ENCODE measurements at regions not wholly inside any gene's neighbourhood (a gene's known extent, or its start where the extent isn't known, plus 50 kb on each side); places are given as distances from the start of the nearest gene placed in this dataset.
"Not testable (repeated sequence)": the region's sequence is repeated elsewhere in the genome, so short reads cannot be mapped to it uniquely, and the experiment has no call there.

DNA sequence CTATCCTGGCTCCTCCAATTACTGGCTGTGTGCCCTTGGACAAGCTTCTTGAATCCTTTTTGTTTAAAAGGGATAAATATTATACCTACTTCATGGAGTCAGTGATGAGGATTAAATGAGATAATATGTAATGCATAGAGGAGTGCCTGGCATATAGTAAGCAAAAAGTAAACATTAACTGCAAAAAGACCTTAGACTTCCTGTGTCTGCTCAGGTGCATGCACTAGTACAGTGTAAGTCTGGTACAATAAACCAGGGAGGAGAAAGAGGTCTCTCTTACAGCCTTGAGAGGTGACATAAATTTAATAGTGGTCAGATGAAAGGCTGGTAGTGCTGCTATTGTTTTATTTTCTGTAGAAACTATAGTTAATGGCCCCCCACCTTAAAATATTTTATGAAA is 305.2 kb upstream of the MIS18BP1 start:
- Histone ChIP-seq H3K4me1 (ENCODE audit: insufficient read depth) (no peaks in the 10 kb centered on the region), H3K9me3 (no peaks in the 10 kb centered on the region), H3K27ac (no peak overlapping the region), H3K36me3 (no peaks in the 10 kb centered on the region), H3K27me3 (no peaks in the 10 kb centered on the region), H3K4me3 (no peak overlapping the region)
- no peak for TF ChIP-seq EP300 (IDR thresholded peaks at IDR 0.05)
- TF ChIP-seq, protein P1, sequence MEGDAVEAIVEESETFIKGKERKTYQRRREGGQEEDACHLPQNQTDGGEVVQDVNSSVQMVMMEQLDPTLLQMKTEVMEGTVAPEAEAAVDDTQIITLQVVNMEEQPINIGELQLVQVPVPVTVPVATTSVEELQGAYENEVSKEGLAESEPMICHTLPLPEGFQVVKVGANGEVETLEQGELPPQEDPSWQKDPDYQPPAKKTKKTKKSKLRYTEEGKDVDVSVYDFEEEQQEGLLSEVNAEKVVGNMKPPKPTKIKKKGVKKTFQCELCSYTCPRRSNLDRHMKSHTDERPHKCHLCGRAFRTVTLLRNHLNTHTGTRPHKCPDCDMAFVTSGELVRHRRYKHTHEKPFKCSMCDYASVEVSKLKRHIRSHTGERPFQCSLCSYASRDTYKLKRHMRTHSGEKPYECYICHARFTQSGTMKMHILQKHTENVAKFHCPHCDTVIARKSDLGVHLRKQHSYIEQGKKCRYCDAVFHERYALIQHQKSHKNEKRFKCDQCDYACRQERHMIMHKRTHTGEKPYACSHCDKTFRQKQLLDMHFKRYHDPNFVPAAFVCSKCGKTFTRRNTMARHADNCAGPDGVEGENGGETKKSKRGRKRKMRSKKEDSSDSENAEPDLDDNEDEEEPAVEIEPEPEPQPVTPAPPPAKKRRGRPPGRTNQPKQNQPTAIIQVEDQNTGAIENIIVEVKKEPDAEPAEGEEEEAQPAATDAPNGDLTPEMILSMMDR (IDR thresholded peaks at IDR 0.05) = no peak
- no peak for TF ChIP-seq POLR2A (IDR thresholded peaks at IDR 0.05)
- DNase-seq = no peak
- intact Hi-C loops (cut with DNase I) = no loop called here

DNA sequence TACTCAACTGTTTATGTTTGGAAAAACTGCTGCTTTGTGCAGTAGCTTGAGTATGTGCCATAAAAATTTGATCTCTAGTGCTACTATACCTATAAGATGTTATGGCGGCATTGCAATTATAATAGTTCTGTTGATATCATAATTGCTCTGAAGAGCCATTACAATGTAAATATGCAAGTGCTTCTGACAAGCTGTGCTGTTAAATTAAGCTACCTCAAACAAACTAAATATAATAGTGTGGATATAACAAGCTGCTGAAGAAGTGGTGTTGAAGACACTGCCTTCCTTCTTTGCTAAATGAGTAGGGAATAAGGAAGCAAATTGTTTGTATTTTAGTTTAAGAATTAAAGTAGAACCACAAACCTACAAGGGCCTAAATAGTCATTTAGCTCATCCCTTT is 301.0 kb upstream of the MIS18BP1 start:
- no peak for TF ChIP-seq EP300 (IDR thresholded peaks at IDR 0.05)
- TF ChIP-seq, protein P1 (IDR thresholded peaks at IDR 0.05) = no peak
- TF ChIP-seq POLR2A (IDR thresholded peaks at IDR 0.05) = no peak
- DNase-seq = no peak
- Histone ChIP-seq H3K27me3 (no peaks in the 10 kb centered on the region), H3K27ac (no peak overlapping the region), H3K9me3 (no peaks in the 10 kb centered on the region), H3K4me3 (no peak overlapping the region), H3K4me1 (ENCODE audit: insufficient read depth) (no peaks in the 10 kb centered on the region), H3K36me3 (no peaks in the 10 kb centered on the region)
- intact Hi-C loops (cut with DNase I) = no loop called here
- 60 to 92% (median 74%) methylated on average over 1 of the region's 1 CpG for WGBS, 3 donors

DNA sequence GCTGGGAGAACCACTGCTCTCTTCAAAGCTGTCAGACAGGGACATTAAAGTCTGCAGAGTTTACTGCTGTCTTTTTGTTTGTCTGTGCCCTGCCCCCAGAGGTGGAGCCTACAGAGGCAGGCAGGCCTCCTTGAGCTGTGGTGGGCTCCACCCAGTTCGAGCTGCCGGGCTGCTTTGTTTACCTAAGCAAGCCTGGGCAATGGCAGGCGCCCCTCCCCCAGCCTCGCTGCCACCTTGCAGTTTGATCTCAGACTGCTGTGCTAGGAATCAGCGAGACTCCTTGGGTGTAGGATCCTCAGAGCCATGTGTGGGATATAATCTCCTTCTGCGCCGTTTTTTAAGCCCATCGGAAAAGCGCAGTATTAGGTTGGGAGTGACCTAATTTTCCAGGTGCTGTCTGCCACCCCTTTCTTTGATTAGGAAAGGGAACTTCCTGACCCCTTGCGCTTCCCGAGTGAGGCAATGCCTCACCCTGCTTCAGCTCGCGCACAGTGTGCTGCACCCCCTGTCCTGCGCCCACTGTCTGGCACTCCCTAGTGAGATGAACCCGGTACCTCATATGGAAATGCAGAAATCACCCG is 298.3 kb upstream of the MIS18BP1 start:
- H3K27me3 ChIP-seq; H3K4me1 ChIP-seq (ENCODE audit: insufficient read depth); H3K4me3 ChIP-seq; H3K27ac ChIP-seq; intact Hi-C loops (cut with DNase I); H3K9me3 ChIP-seq; DNase-seq; H3K36me3 ChIP-seq: not testable (repeated sequence)
- WGBS, 3 donors = 51 to 69% (median 62%) methylated on average over 16 of the region's 16 CpGs

DNA sequence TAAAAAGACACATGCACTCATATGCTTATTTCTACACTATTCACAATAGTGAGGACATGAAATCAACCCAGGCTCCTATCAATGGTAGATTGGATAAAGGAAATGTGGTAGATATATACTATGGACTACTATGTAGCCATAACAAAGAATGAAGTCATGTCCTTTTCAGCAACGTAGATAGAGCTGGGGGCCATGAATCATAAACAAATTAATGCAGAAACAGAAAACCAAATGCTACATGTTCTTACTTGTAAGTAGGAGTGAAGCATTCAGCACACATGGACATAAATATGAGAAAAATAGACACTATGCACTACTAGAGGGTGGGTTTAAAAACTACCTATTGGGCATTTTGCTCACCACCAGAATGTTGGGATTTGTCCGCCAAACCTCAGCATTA is 278.0 kb upstream of the MIS18BP1 start:
- H3K4me3 ChIP-seq = no peak overlapping the region
- H3K4me1 ChIP-seq (ENCODE audit: insufficient read depth) = no peaks in the 10 kb centered on the region
- no peak for DNase-seq
- WGBS, 3 donors = 59 to 68% (median 61%) methylated on average over 2 of the region's 2 CpGs
- intact Hi-C loops (cut with DNase I) = no loop called here
- no peak overlapping the region for H3K27ac ChIP-seq
- H3K27me3 ChIP-seq = no peaks in the 10 kb centered on the region
- no peaks in the 10 kb centered on the region for H3K9me3 ChIP-seq
- TF ChIP-seq POLR2A (IDR thresholded peaks at IDR 0.05) (no peak), EP300 (IDR thresholded peaks at IDR 0.05) (no peak)
- TF ChIP-seq, protein P1 (IDR thresholded peaks at IDR 0.05) = no peak
- H3K36me3 ChIP-seq = no peaks in the 10 kb centered on the region

DNA sequence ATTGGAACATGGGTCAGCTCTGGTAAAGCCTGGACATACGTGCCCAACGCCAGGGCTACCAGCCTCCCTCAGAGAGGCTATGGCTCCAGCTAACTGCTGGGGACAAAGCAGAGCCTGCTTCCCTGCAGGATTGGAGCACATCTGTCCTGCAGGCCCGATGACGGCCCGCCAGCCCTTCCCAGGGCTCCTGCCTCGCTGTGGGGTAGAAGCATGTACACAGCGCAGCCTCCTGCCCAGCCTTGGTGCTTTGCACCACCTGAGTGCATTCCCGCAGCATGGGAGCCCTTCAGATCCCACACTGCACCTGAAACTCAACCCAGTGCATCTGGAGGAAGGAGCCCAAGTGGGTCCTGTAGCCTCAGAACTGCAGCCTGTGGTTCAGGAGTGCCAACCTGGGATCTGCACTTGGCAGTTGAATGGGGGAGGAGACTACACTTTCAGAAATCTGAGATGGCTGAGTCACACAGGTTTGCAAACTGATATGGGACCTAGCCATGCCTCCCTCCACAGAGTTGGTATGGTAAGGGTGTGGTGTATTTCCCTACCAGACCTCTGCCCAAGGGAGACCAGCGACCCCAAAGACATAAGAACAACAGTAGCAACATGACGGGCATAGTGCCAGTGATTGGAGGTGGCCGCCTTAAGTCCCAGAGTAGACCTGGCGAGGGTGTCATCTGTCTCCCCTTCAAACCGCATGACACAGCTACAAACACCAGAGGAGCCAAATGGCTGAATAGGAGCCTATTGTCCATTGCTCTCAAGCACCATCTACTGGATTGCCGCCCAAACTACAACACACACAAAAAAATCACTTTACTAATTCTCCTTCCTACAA is 273.9 kb upstream of the MIS18BP1 start:
- Histone ChIP-seq H3K36me3 (no peaks in the 10 kb centered on the region), H3K27ac (no peak overlapping the region), H3K9me3 (no peaks in the 10 kb centered on the region), H3K4me3 (no peak overlapping the region), H3K4me1 (ENCODE audit: insufficient read depth) (no peaks in the 10 kb centered on the region), H3K27me3 (no peaks in the 10 kb centered on the region)
- 60 to 64% (median 61%) methylated on average over 14 of the region's 14 CpGs for WGBS, 3 donors
- TF ChIP-seq, protein P1 (IDR thresholded peaks at IDR 0.05) = no peak
- TF ChIP-seq POLR2A (IDR thresholded peaks at IDR 0.05) = no peak
- no peak for TF ChIP-seq EP300 (IDR thresholded peaks at IDR 0.05)
- intact Hi-C loops (cut with DNase I) = no loop called here
- peak in 1 of 5 donors; percentile 13 for DNase-seq

Data from ovary (tissue), 7 donors.